ENCODE measurements at regions not wholly inside any gene's neighbourhood (a gene's known extent, or its start where the extent isn't known, plus 50 kb on each side); places are given as distances from the start of the nearest gene placed in this dataset.
A peak's percentile ranks its signal among the peaks of the same experiment; 100 is the strongest.

DNA sequence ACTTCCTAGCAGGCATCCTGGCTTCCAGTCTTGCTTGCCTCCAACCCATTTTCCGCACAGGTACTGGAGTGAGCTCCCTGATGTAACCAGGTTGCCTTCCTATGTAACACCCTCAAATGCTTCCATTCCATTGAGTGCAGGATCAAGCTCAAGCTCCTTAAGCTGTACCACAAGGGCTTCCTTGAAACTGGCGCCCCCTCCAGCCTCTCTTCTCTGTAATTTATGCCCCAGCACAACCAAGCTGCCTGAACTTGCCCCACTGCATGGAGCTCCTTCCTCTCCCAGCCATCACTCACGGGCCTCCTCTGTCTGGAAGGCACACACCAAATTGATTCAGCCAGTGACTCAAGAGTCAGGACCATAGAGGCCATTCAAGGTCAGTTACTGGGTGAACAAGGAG lies 234.8 kb upstream of the RPL38 start:
- no peak for DNase-seq (ENCODE audit: low read depth)
- TF ChIP-seq, protein P1, sequence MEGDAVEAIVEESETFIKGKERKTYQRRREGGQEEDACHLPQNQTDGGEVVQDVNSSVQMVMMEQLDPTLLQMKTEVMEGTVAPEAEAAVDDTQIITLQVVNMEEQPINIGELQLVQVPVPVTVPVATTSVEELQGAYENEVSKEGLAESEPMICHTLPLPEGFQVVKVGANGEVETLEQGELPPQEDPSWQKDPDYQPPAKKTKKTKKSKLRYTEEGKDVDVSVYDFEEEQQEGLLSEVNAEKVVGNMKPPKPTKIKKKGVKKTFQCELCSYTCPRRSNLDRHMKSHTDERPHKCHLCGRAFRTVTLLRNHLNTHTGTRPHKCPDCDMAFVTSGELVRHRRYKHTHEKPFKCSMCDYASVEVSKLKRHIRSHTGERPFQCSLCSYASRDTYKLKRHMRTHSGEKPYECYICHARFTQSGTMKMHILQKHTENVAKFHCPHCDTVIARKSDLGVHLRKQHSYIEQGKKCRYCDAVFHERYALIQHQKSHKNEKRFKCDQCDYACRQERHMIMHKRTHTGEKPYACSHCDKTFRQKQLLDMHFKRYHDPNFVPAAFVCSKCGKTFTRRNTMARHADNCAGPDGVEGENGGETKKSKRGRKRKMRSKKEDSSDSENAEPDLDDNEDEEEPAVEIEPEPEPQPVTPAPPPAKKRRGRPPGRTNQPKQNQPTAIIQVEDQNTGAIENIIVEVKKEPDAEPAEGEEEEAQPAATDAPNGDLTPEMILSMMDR (conservative IDR thresholded peaks at IDR 0.05; ENCODE audit: control insufficient read depth, insufficient read depth, low read depth, low read length) = no peak
- no peak overlapping the region for H3K4me3 ChIP-seq (ENCODE audit: control insufficient read depth, low read depth, low read length)

DNA sequence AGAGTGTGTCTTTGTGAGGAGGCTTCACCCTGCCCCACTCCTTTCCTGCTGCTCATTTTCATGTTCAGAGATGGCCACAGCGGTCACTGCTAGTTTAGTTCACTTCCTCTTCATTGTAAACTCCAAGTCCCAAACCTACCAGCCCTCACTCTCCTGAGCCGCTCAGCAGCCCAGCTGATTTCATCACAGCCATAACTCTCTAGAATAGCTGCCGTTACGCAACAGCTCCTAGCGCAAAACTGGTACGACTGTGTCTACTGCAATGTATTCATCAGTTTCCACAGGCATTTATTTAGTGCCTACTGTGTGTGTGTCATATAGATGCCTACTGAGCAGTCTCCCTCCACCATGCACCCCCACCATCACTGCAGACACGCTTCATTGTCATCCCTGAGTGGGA lies 233.5 kb upstream of the RPL38 start:
- H3K4me3 ChIP-seq (ENCODE audit: control insufficient read depth, low read depth, low read length) = no peak overlapping the region
- TF ChIP-seq, protein P1 (conservative IDR thresholded peaks at IDR 0.05; ENCODE audit: control insufficient read depth, insufficient read depth, low read depth, low read length) = no peak
- DNase-seq (ENCODE audit: low read depth) = peak; percentile 35

DNA sequence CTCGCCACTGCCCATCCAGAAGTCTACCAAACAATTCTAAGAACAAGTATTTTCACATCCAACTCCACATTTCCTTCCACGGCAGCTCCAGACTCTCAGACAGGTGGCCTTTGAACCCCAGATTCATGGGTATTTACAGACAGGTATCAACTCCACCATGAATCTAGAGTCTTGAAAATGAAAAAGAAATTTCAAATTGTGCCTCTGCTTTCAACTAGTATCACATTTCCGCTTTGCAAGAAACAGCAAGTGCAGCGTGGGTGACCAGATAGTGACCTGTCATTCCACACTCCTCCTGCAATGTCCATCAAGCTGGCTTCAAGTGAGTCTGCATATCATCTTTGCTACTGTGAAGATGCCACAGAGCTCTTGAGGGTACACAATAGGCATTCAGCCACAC lies 232.4 kb upstream of the RPL38 start:
- TF ChIP-seq, protein P1 (conservative IDR thresholded peaks at IDR 0.05; ENCODE audit: control insufficient read depth, insufficient read depth, low read depth, low read length) = no peak
- no peak for DNase-seq (ENCODE audit: low read depth)
- H3K4me3 ChIP-seq (ENCODE audit: control insufficient read depth, low read depth, low read length) = no peak overlapping the region

DNA sequence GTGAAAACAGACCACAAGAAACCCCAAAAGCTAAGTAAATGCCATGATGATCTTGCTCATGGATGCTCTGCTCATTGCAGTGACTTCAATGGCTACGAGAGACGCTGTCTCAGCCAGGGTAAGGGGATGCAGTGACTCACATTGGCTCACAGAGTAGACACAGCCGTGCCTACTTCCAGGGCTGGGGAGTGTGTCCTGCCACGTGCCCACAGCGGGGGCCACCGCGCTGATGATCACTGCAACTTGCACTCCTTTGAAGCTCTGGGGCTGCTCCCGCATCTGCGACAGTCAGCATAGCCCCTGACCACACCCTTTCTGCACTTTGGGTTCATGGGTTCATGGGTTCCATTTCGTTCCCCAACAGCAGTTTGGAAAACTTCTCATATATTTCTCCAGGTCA lies 231.4 kb upstream of the RPL38 start:
- no peak overlapping the region for H3K4me3 ChIP-seq (ENCODE audit: control insufficient read depth, low read depth, low read length)
- DNase-seq (ENCODE audit: low read depth) = no peak
- TF ChIP-seq, protein P1 (conservative IDR thresholded peaks at IDR 0.05; ENCODE audit: control insufficient read depth, insufficient read depth, low read depth, low read length) = no peak

DNA sequence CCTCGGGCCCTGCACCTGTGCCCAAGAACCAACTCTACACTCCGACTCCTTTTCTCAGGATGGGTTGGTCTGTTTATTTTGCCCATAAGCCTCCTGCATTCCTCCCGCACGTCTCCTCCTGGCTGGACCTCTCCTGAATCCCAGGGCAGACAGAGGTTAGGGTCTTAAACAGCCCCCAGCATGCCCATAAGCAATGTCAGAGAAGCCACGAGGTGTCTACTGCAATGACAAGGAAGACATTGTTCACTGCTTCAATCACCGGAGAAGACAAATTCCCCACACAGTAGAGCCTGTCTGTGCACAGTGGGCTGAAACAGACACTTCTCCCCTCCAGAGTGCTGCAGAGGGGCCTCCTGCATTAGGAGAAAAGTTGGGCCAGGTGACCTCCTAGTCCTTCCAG lies 230.6 kb upstream of the RPL38 start:
- H3K4me3 ChIP-seq (ENCODE audit: control insufficient read depth, low read depth, low read length) = no peak overlapping the region
- DNase-seq (ENCODE audit: low read depth) = no peak
- TF ChIP-seq, protein P1 (conservative IDR thresholded peaks at IDR 0.05; ENCODE audit: control insufficient read depth, insufficient read depth, low read depth, low read length) = no peak

DNA sequence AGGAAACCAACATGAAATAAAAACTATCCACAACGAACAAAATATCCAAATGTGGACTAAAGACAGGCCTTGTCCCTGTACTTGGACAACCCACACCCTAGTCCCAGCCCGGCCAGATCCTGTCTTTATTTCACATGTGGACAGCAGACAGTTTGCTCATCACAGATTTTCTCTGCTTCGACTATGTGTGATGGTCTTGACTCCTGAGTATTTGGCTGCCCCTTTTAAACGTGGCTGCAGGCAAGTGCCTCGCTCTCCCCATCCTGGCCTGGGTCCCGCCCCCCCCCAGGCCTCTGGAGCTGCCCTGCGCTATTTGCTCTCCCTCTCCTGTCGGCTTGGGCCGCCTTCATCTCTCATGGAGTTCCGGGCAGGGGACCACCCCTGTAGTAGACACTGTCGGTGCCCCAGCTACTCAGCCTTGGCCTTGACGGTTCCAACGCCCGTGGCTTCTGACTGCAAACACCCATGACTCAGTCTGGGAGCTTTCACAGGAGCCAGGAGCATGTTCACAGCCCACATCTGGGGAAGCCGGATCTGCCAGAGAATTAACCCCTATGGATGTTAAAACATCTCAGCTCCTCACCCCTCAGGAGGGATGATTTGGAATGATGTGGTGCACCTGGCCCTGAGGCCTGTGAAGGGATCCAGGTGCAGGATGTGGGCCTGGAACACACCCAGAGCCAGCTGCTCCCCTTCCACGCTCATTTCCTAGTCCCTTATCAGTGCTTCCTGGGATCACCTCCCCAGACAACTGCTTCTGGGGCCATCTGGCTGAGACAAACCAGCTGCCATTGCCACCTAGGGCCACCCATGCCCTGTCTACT lies 229.7 kb upstream of the RPL38 start:
- H3K4me3 ChIP-seq (ENCODE audit: control insufficient read depth, low read depth, low read length) = no peak overlapping the region
- TF ChIP-seq, protein P1 (conservative IDR thresholded peaks at IDR 0.05; ENCODE audit: control insufficient read depth, insufficient read depth, low read depth, low read length) = no peak
- peak; percentile 6 for DNase-seq (ENCODE audit: low read depth)
